ENCODE measurements at regions not wholly inside any gene's neighbourhood (a gene's known extent, or its start where the extent isn't known, plus 50 kb on each side); places are given as distances from the start of the nearest gene placed in this dataset.

DNA sequence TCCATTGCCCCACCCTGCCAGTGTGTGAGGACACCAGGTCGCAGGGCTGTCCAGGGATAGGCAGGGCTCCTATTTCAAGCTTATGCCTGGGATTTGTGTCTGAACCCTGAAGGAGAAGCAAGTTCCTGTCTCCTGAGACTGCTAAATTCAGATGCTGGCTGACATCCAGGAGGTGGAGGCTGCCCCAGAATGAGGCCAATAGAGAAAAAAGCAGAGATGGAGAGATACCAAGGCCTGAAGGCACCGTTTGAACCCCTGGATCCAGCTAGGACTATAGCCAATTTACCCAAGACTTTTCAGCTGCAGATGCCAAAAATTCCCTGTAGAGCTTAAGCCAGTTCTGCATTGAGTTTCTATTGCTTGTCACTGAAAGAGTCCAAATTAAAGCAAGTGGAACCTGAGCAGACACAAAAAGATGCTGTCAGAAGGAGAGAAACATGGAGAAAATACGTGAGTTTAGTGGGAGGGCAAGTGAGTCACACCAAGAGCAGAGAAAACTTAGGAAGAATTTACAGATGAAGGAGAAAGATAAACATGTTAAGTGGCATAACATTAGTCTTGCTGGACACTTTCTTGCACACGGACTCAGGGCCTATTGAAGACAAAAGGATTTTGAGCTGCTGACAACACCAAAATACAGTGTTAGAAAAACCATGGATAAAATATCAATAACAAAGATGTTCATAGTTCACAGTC, 148.6 kb downstream of the CNTN3 start:
- TF ChIP-seq POLR2AphosphoS5 (IDR thresholded peaks at IDR 0.05; ENCODE audit: low read depth, low read length) (no peak), TAF1 (IDR thresholded peaks at IDR 0.05; ENCODE audit: borderline replicate concordance, insufficient read depth, low read length) (no peak)

Measured in PFSK-1 (cell line).